Ishikawa (cell line): ENCODE measurements at regions not wholly inside any gene's neighbourhood (a gene's known extent, or its start where the extent isn't known, plus 50 kb on each side); places are given as distances from the start of the nearest gene placed in this dataset.

Experiments used
- CEBPB ChIP-seq: IDR thresholded peaks from 2 replicates; pipeline ENCODE4 v1.6.1; 2012
- CREB1 ChIP-seq: IDR thresholded peaks from 2 replicates; pipeline ENCODE4 v1.6.1; 2012; ENCODE audit warnings: low read depth
- EGR1 ChIP-seq: IDR thresholded peaks from 2 replicates; pipeline ENCODE4 v1.6.1; 2012
- EP300 ChIP-seq: IDR thresholded peaks from 2 replicates; pipeline ENCODE4 v1.6.1; 2012; ENCODE audit warnings: borderline replicate concordance
- NFIC ChIP-seq: IDR thresholded peaks from 2 replicates; pipeline ENCODE4 v1.6.1; 2012
- RAD21 ChIP-seq: IDR thresholded peaks from 2 replicates; pipeline ENCODE4 v1.6.1; 2012; ENCODE audit warnings: low read depth
- TEAD4 ChIP-seq: IDR thresholded peaks from 2 replicates; pipeline ENCODE4 v1.6.1; 2012
- YY1 ChIP-seq: IDR thresholded peaks from 2 replicates; pipeline ENCODE4 v1.6.1; 2012; ENCODE audit warnings: low read depth
- TF ChIP-seq, protein P1 (sequence below): IDR thresholded peaks from 2 replicates; pipeline ENCODE4 v1.6.1; 2012; ENCODE audit warnings: low read depth, mild to moderate bottlenecking
- TF ChIP-seq, protein P2 (sequence below): IDR thresholded peaks from 2 replicates; pipeline ENCODE4 v1.6.1; 2012

GRCh38 chr1:90295534-90295933 lies 300.6 kb downstream of the ZNF326 start:
- TF ChIP-seq EP300 = no peak
- TF ChIP-seq EGR1 = no peak
- TF ChIP-seq RAD21 = no peak
- no peak for TF ChIP-seq YY1
- no peak for TF ChIP-seq NFIC
- TF ChIP-seq, protein P1, sequence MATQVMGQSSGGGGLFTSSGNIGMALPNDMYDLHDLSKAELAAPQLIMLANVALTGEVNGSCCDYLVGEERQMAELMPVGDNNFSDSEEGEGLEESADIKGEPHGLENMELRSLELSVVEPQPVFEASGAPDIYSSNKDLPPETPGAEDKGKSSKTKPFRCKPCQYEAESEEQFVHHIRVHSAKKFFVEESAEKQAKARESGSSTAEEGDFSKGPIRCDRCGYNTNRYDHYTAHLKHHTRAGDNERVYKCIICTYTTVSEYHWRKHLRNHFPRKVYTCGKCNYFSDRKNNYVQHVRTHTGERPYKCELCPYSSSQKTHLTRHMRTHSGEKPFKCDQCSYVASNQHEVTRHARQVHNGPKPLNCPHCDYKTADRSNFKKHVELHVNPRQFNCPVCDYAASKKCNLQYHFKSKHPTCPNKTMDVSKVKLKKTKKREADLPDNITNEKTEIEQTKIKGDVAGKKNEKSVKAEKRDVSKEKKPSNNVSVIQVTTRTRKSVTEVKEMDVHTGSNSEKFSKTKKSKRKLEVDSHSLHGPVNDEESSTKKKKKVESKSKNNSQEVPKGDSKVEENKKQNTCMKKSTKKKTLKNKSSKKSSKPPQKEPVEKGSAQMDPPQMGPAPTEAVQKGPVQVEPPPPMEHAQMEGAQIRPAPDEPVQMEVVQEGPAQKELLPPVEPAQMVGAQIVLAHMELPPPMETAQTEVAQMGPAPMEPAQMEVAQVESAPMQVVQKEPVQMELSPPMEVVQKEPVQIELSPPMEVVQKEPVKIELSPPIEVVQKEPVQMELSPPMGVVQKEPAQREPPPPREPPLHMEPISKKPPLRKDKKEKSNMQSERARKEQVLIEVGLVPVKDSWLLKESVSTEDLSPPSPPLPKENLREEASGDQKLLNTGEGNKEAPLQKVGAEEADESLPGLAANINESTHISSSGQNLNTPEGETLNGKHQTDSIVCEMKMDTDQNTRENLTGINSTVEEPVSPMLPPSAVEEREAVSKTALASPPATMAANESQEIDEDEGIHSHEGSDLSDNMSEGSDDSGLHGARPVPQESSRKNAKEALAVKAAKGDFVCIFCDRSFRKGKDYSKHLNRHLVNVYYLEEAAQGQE = no peak
- no peak for TF ChIP-seq CEBPB
- TF ChIP-seq, protein P2, sequence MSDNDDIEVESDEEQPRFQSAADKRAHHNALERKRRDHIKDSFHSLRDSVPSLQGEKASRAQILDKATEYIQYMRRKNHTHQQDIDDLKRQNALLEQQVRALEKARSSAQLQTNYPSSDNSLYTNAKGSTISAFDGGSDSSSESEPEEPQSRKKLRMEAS = no peak
- TF ChIP-seq TEAD4 = no peak
- no peak for TF ChIP-seq CREB1
